Lower lobe of right lung (tissue), 2 donors: ENCODE measurements at regions not wholly inside any gene's neighbourhood (a gene's known extent, or its start where the extent isn't known, plus 50 kb on each side); places are given as distances from the start of the nearest gene placed in this dataset. TPM values are rescaled to one million over a fixed set of nuclear protein-coding genes. Genes with fewer than 3 reads are reported as not detected.
A peak's percentile ranks its signal among the peaks of the same experiment; 100 is the strongest.

Experiments used
- ATAC-seq, 2 donors: fragments of 200-7000 bp; cut with Tn5 transposase; one replicate each; pipeline ENCODE4 v1.9.1; 2020 to 2022; ENCODE audit warnings: mild to moderate bottlenecking in 2 of 2, moderate library complexity in 2 of 2
- DNase-seq: peaks from one replicate; pipeline ENCODE4 v3.0.0-alpha.2; 2020
- H3K27ac ChIP-seq: fragments of 200-600 bp; one replicate; pipeline ENCODE4 v1.8.0; 2022
- H3K27me3 ChIP-seq: fragments of 200-600 bp; one replicate; pipeline ENCODE4 v1.8.0; 2022; ENCODE audit warnings: low read depth
- H3K36me3 ChIP-seq: fragments of 200-600 bp; one replicate; pipeline ENCODE4 v1.8.0; 2022; ENCODE audit warnings: mild to moderate bottlenecking
- H3K4me1 ChIP-seq: fragments of 200-600 bp; one replicate; pipeline ENCODE4 v1.8.0; 2022
- H3K4me3 ChIP-seq: fragments of 200-600 bp; one replicate; pipeline ENCODE4 v1.8.0; 2022; ENCODE audit warnings: mild to moderate bottlenecking
- H3K9me3 ChIP-seq: fragments of 200-600 bp; one replicate; pipeline ENCODE4 v1.8.0; 2022
- intact Hi-C: fragments of 100-400 bp; cut with DNase I; formaldehyde crosslinking; loops from one replicate; pipeline ENCODE4 v1.11.0; 2022
- microRNA-seq: library from miRNA; unstranded; fragments of <30 nt; microRNA quantifications from one replicate; pipeline ENCODE4 v1.2.0, GENCODE V29; 2020; ENCODE audit warnings: borderline number of aligned reads
- TF ChIP-seq, protein P1 (sequence below): fragments of 200-600 bp; IDR thresholded peaks from one replicate; pipeline ENCODE4 v1.8.0; 2022; ENCODE audit warnings: antibody characterized with exemption, mild to moderate bottlenecking
- donor health status: DM: no; HTN: yes; CAD: no; lungs with severe emphysema.

DNA sequence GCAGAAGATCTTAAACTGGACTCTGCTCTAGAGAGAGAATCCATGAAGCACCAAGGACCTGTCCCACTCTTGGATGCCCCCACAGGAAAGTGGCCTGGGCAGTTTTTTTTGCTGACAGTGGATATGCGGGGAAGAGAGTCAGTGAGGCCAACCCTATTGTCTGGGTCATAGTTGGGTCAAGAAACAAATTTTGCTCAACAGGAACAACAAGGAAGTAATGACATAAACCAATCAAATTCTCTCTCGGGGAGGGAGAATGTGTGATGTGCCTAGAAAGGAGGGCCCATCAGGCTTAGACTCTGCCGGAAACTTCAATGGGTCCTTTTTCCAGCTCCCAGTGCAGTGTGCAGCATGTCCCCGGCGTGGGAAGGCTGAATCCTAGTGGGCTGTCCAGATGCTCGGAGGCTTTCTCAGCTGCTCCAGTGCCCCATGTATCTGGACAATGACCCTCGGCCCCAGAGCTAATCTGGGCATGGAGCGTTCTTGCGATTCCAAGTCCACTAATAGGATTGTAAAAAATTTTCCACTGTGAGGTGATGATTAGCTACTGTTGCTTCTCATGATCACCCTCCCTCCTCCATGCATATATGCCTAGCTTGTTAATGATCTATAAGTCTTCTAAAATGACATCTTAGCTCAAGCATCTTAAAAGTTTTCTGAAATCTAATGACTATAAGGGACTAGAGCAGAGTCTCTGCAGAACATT is 101.0 kb downstream of the SNX19 start:
- TF ChIP-seq, protein P1, sequence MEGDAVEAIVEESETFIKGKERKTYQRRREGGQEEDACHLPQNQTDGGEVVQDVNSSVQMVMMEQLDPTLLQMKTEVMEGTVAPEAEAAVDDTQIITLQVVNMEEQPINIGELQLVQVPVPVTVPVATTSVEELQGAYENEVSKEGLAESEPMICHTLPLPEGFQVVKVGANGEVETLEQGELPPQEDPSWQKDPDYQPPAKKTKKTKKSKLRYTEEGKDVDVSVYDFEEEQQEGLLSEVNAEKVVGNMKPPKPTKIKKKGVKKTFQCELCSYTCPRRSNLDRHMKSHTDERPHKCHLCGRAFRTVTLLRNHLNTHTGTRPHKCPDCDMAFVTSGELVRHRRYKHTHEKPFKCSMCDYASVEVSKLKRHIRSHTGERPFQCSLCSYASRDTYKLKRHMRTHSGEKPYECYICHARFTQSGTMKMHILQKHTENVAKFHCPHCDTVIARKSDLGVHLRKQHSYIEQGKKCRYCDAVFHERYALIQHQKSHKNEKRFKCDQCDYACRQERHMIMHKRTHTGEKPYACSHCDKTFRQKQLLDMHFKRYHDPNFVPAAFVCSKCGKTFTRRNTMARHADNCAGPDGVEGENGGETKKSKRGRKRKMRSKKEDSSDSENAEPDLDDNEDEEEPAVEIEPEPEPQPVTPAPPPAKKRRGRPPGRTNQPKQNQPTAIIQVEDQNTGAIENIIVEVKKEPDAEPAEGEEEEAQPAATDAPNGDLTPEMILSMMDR: no peak
- intact Hi-C loops: no loop called here

DNA sequence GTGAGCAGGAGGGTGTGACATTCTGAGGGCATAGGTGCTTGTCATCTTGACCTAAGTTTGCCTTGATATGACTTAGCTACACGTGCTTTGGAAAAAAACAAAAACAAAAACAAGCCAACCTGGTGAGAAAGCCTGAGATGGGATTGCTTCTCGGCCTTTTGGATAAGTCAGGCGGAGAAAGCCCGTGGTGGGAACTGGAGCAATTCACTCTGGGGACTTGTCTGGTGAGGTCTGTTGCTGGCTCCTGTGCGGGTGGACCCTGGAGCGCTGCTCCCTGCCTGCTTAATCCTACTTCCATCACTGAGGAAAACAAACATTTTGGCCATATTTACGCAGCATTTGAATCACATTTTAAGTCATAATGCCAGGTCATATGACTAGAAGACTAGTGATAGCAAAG is 100.3 kb downstream of the SNX19 start:
- TF ChIP-seq, protein P1: no peak
- Histone ChIP-seq H3K4me3 (no peak overlapping the region), H3K27me3 (no peaks in the 10 kb centered on the region), H3K4me1 (no peaks in the 10 kb centered on the region), H3K9me3 (no peaks in the 10 kb centered on the region), H3K36me3 (no peaks in the 10 kb centered on the region), H3K27ac (no peak overlapping the region)
- intact Hi-C loops: no loop called here
- DNase-seq (no peak), ATAC-seq (no peak)

More for the DNA sequence above, 101.0 kb downstream of the SNX19 start:
- Histone ChIP-seq H3K36me3 (no peaks in the 10 kb centered on the region), H3K4me1 (no peaks in the 10 kb centered on the region), H3K4me3 (no peak overlapping the region), H3K9me3 (no peaks in the 10 kb centered on the region), H3K27me3 (no peaks in the 10 kb centered on the region), H3K27ac (no peak overlapping the region)
- no peak for DNase-seq
- ATAC-seq: no peak

DNA sequence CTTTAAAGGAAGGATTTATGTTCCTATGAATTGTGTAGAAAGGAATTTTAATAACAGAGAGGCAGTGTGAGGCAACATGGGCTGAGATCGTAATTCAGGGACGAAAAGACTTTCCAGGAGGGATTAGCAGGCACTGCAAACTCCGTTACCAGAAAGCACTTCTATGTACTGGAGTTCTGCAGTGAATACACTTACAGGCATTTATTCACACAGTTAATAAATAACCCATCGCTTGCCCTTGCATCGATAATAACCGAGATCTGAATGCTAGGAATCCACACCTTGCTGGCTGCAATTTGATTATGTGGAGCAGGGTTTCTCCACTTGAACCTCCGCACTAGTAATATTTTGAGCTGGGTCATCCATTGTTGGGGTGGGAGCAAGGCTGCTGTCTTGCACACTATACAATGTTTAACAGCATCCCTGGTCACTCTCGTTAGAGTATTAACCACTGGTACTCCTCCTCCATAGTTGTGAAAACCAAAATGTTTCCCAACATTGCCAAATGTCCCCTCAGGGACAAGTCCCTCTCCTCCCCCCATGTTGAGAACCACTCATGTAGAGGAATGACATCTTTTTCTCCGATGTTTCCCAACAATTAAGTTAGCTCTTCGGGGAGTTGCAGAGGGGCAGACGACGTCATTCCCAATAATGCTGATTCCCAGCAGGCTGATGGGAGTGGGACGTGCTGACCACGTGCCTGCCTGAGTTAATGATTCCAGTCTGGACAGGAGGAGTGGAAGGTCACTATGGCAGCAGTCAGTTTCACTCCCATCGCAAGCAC is 99.5 kb downstream of the SNX19 start:
- no peaks in the 10 kb centered on the region for H3K9me3 ChIP-seq
- no peaks in the 10 kb centered on the region for H3K4me1 ChIP-seq
- DNase-seq: no peak
- TF ChIP-seq, protein P1: no peak
- H3K27ac ChIP-seq: no peak overlapping the region
- no peaks in the 10 kb centered on the region for H3K36me3 ChIP-seq
- peak in 1 of 2 donors; percentile 23 for ATAC-seq
- no peaks in the 10 kb centered on the region for H3K27me3 ChIP-seq
- intact Hi-C loops: no loop called here
- no peak overlapping the region for H3K4me3 ChIP-seq

DNA sequence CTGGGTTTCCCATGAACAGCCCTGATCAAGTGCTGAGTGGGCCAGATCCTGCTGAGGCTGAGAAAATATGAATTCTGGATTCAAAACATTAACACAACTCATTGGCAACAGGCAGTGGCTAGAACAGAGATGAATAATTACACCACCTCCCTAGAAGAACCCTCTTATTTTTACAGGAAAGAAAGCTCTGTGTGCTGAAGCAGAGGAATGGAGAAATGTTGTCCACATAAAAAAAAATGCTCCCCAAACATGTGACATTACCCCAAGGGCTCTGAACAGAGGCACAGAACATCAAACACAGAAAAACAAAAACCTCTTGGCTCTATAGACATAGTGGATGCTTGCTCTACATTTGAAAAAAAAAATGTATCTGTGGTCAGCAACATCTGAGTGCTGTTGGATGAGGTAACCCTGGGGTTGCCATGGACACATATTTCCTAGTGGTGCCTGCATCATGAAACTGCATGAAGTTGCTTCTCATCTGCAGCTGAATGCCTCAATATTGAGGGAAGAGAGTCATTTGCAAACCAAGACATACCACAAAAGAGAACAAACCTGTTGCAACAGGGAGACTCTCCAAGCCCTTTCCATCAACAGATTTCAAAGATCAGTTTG is 98.8 kb downstream of the SNX19 start:
- ATAC-seq (no peak), DNase-seq (no peak)
- Histone ChIP-seq H3K4me1 (no peaks in the 10 kb centered on the region), H3K4me3 (no peak overlapping the region), H3K27ac (no peak overlapping the region), H3K27me3 (no peaks in the 10 kb centered on the region), H3K9me3 (no peaks in the 10 kb centered on the region), H3K36me3 (no peaks in the 10 kb centered on the region)
- intact Hi-C loops: no loop called here
- TF ChIP-seq, protein P1: no peak

DNA sequence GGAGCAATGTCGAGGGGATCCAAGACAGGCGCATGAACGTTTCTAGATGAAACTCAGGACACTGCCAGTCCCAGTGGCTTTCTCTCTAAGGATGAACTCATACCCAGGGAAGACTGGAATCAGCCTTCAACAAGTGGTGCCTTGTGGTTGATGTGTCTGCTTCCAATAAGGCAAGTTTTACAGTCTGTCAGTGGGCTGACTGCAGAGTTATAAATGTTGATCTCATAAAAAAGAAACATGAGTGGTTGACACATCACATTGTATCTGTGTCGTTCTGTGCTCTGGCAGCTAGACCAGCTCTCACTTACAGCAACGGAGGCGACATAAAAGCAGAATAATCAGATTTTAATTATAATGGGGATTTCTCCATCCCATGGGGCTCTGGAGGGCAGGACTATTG is 96.7 kb downstream of the SNX19 start:
- ATAC-seq (no peak), DNase-seq (no peak)
- Histone ChIP-seq H3K27ac (no peak overlapping the region), H3K4me3 (no peak overlapping the region), H3K27me3 (no peaks in the 10 kb centered on the region), H3K9me3 (no peaks in the 10 kb centered on the region), H3K36me3 (no peaks in the 10 kb centered on the region), H3K4me1 (no peaks in the 10 kb centered on the region)
- TF ChIP-seq, protein P1: no peak
- intact Hi-C loops: no loop called here

Small RNAs in the stretch of these regions (microRNA-seq; reads per million reads assigned to microRNA genes)
- gene MIR8052: not detected
